ENCODE measurements at regions not wholly inside any gene's neighbourhood (a gene's known extent, or its start where the extent isn't known, plus 50 kb on each side); places are given as distances from the start of the nearest gene placed in this dataset.

- DNase-seq = no peak
Observed at GRCh38 chr5:3034449-3034848, 283.0 kb upstream of the IRX2 start.

GRCh38 chr5:3033033-3033755 is 281.7 kb upstream of the IRX2 start:
- DNase-seq = no peak

GRCh38 chr5:3032513-3032912 is 281.0 kb upstream of the IRX2 start:
- no peak for DNase-seq

- no peak for DNase-seq
Observed at GRCh38 chr5:3031733-3032378, 280.4 kb upstream of the IRX2 start.

GRCh38 chr5:3030511-3031165 is 279.2 kb upstream of the IRX2 start:
- DNase-seq = no peak

- DNase-seq = no peak
Observed at GRCh38 chr5:3029396-3029795, 277.9 kb upstream of the IRX2 start.

GRCh38 chr5:3027866-3028635 is 276.6 kb upstream of the IRX2 start:
- DNase-seq = no peak

GRCh38 chr5:3027185-3027865 is 275.8 kb upstream of the IRX2 start:
- no peak for DNase-seq

- DNase-seq = no peak
Observed at GRCh38 chr5:3026651-3027050, 275.2 kb upstream of the IRX2 start.

GRCh38 chr5:3026099-3026498 is 274.6 kb upstream of the IRX2 start:
- no peak for DNase-seq

- DNase-seq = no peak
Observed at GRCh38 chr5:3025392-3025791, 273.9 kb upstream of the IRX2 start.

- DNase-seq = no peak
Observed at GRCh38 chr5:3024976-3025375, 273.5 kb upstream of the IRX2 start.

GRCh38 chr5:3024554-3024953 is 273.1 kb upstream of the IRX2 start:
- DNase-seq = no peak

GRCh38 chr5:3024126-3024525 is 272.6 kb upstream of the IRX2 start:
- DNase-seq = no peak

- no peak for DNase-seq
Observed at GRCh38 chr5:3023656-3024055, 272.2 kb upstream of the IRX2 start.

- DNase-seq = no peak
Observed at GRCh38 chr5:3022665-3023064, 271.2 kb upstream of the IRX2 start.

- no peak for DNase-seq
Observed at GRCh38 chr5:3020426-3020825, 268.9 kb upstream of the IRX2 start.

GRCh38 chr5:3019045-3019444 is 267.6 kb upstream of the IRX2 start:
- no peak for DNase-seq

- DNase-seq = no peak
Observed at GRCh38 chr5:3011764-3012017, 260.2 kb upstream of the IRX2 start.

GRCh38 chr5:3010953-3011763 is 259.7 kb upstream of the IRX2 start:
- no peak for DNase-seq

GRCh38 chr5:3010301-3010952 is 258.9 kb upstream of the IRX2 start:
- DNase-seq = no peak

GRCh38 chr5:3009605-3010004 is 258.1 kb upstream of the IRX2 start:
- DNase-seq = no peak
